Progenitor cell of endocrine pancreas (in vitro differentiated cells): ENCODE measurements at regions not wholly inside any gene's neighbourhood (a gene's known extent, or its start where the extent isn't known, plus 50 kb on each side); places are given as distances from the start of the nearest gene placed in this dataset.
A peak's percentile ranks its signal among the peaks of the same experiment; 100 is the strongest.

Source experiments
- DNase-seq: peaks from one replicate; pipeline ENCODE4 v3.0.0; 2021; ENCODE audit warnings: low spot score; ENCODE audit not compliant: unreplicated experiment
- H3K27ac Mint-ChIP-seq: 2 replicates; pipeline ENCODE4 v1.8.0; 2021; ENCODE audit warnings: mild to moderate bottlenecking, moderate library complexity, mixed read lengths
- H3K27me3 Mint-ChIP-seq: 2 replicates; pipeline ENCODE4 v1.8.0; 2021; ENCODE audit warnings: mixed read lengths
- H3K36me3 Mint-ChIP-seq: 2 replicates; pipeline ENCODE4 v1.8.0; 2022; ENCODE audit warnings: mixed read lengths; ENCODE audit not compliant: insufficient read depth
- H3K4me1 Mint-ChIP-seq: 2 replicates; pipeline ENCODE4 v1.8.0; 2021; ENCODE audit warnings: low read depth, mixed read lengths
- H3K4me3 Mint-ChIP-seq: 2 replicates; pipeline ENCODE4 v1.8.0; 2021; ENCODE audit warnings: low read depth, mild to moderate bottlenecking, moderate library complexity, mixed read lengths
- H3K9me3 Mint-ChIP-seq: 2 replicates; pipeline ENCODE4 v1.8.0; 2021; ENCODE audit warnings: low read depth, mixed read lengths
- TF ChIP-seq, protein P1 (sequence below): fragments of 200-600 bp; sonication (generic); IDR thresholded peaks from one replicate; pipeline ENCODE4 v1.5.0; 2021; ENCODE audit warnings: antibody characterized with exemption, mild to moderate bottlenecking; ENCODE audit not compliant: unreplicated experiment

DNA sequence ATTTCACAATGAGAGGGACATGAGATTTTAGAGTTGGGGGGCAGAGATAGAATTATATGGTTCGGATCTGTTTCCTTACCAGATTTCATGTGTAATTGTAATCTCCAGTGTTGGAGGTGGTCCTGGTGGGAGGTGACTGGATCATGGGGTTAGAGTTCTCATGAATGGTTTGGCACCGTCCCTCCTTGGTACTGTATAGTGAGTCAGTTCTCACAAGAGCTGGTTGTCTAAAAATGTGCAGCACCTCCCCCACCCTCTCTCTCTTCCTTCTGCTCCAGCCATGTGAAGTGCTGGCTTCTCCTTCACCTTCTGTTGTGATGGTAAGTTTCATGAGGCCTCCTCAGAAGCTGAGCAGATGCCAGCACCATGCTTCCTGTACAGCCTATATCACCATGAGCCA, 138.1 kb downstream of the SCG2 start:
- peaks cover 13% of the 10 kb centered on the region for H3K9me3 Mint-ChIP-seq
- H3K27ac Mint-ChIP-seq = no peak overlapping the region
- no peaks in the 10 kb centered on the region for H3K27me3 Mint-ChIP-seq
- H3K4me1 Mint-ChIP-seq = peaks cover 5% of the 10 kb centered on the region
- H3K36me3 Mint-ChIP-seq = no peaks in the 10 kb centered on the region
- no peak for DNase-seq
- H3K4me3 Mint-ChIP-seq = no peak overlapping the region
- TF ChIP-seq, protein P1, sequence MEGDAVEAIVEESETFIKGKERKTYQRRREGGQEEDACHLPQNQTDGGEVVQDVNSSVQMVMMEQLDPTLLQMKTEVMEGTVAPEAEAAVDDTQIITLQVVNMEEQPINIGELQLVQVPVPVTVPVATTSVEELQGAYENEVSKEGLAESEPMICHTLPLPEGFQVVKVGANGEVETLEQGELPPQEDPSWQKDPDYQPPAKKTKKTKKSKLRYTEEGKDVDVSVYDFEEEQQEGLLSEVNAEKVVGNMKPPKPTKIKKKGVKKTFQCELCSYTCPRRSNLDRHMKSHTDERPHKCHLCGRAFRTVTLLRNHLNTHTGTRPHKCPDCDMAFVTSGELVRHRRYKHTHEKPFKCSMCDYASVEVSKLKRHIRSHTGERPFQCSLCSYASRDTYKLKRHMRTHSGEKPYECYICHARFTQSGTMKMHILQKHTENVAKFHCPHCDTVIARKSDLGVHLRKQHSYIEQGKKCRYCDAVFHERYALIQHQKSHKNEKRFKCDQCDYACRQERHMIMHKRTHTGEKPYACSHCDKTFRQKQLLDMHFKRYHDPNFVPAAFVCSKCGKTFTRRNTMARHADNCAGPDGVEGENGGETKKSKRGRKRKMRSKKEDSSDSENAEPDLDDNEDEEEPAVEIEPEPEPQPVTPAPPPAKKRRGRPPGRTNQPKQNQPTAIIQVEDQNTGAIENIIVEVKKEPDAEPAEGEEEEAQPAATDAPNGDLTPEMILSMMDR = no peak

DNA sequence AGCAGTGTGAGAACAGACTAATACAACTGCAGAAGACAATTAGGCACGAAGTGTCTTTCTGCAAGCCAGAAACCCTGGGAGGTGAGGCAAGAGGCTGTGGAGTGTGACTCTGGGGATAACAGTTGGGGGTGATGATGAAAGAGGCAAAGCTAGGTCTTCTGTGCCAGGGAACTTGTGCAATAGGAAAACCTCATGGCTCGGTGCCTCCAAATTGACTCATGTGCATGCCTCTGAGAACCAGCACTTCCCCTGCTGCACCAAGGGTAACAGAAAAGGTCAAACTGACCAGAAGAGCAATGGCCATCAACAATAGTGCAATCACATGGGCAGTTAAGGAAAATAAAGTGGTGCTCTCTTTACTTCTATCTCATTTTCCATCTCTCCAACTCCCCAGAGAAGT, 136.4 kb downstream of the SCG2 start:
- peaks cover 13% of the 10 kb centered on the region for H3K9me3 Mint-ChIP-seq
- H3K4me1 Mint-ChIP-seq = no peaks in the 10 kb centered on the region
- H3K4me3 Mint-ChIP-seq = no peak overlapping the region
- H3K27ac Mint-ChIP-seq = no peak overlapping the region
- DNase-seq = no peak
- TF ChIP-seq, protein P1 = no peak
- no peaks in the 10 kb centered on the region for H3K27me3 Mint-ChIP-seq
- no peaks in the 10 kb centered on the region for H3K36me3 Mint-ChIP-seq

DNA sequence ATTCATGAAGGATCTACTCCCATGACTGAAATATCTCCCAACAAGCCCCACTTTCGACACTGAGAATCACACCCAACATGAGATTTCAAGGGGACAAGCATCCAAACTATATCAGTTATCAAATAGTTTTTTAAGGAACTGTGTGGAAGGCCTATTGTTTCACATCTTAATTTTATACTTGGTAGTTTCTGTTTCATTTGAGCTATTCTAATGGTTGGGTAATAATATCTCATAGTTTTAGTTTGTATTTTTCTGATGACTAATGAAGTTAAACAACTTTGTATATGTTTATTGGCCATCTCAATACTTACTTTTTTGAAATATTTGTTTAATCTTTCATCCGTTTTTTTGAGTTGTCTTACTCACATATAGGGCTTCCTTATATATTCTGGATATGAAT, 135.0 kb downstream of the SCG2 start:
- H3K9me3 Mint-ChIP-seq = peaks cover 6% of the 10 kb centered on the region
- TF ChIP-seq, protein P1 = no peak
- H3K4me1 Mint-ChIP-seq = no peaks in the 10 kb centered on the region
- DNase-seq = no peak
- H3K36me3 Mint-ChIP-seq = no peaks in the 10 kb centered on the region
- no peak overlapping the region for H3K4me3 Mint-ChIP-seq
- H3K27ac Mint-ChIP-seq = no peak overlapping the region
- no peaks in the 10 kb centered on the region for H3K27me3 Mint-ChIP-seq

DNA sequence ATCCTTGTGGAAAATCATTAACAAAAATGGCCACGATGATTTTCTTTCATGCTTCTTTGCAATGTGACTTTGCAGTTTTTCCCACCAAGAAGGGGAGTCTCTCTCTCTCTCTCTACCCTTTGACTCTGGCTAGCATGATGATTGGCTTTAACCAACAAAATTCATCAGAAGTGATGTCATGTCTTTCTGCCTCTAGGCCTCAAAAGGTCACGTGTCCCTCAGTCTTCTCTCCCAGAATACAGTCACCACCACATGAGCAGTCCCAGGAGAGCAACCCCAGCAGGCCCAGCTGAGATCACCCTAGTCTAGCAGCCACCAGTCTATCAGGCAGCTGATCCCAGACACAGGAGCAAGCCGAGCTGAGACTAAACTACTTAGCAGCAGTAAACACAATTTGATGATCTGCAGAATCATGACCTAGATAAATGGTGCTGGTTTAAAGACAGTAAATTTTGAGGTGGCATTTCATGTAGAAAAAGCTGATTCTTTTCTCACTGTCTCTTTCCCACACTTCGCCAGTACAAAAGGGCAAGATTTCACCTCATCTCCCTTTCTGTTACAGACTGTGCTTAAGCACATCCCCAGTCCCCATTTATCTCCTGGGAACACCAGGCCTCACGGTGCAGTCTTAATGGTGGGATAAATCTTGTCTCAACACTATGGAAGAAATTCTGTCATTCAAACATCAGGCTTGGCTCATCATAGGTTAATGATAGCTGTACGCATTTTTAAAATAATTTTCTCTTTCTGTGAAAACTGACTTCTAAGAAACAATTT, 132.7 kb downstream of the SCG2 start:
- Mint-ChIP-seq H3K4me1 (no peaks in the 10 kb centered on the region), H3K36me3 (no peaks in the 10 kb centered on the region), H3K9me3 (no peaks in the 10 kb centered on the region), H3K27me3 (no peaks in the 10 kb centered on the region), H3K27ac (peak overlapping the region; percentile 11), H3K4me3 (no peak overlapping the region)
- TF ChIP-seq, protein P1 = no peak
- DNase-seq = no peak

DNA sequence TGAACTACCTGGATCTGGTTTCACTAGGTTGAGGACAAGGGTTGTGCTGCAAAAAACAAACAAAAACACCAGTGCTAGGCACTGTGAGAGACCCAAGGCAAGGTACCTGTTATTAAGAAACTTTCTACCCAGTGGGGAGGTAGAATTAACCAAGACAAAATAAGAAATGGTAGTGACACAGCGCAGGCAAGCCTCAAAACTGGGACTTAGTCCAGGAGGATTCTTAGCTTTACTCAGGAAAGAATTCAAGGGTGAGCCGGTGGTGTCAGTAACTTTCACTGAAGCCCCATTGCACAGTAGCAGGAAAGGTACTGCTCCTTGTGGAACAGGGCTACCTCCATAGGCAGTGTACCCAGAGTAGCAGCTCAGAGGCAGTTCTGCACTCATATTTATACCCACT, 131.6 kb downstream of the SCG2 start:
- Mint-ChIP-seq H3K4me1 (no peaks in the 10 kb centered on the region), H3K27me3 (no peaks in the 10 kb centered on the region), H3K36me3 (no peaks in the 10 kb centered on the region), H3K27ac (no peak overlapping the region), H3K9me3 (no peaks in the 10 kb centered on the region), H3K4me3 (no peak overlapping the region)
- no peak for DNase-seq
- TF ChIP-seq, protein P1 = no peak
